ENCODE measurements at regions not wholly inside any gene's neighbourhood (a gene's known extent, or its start where the extent isn't known, plus 50 kb on each side); places are given as distances from the start of the nearest gene placed in this dataset.

DNA sequence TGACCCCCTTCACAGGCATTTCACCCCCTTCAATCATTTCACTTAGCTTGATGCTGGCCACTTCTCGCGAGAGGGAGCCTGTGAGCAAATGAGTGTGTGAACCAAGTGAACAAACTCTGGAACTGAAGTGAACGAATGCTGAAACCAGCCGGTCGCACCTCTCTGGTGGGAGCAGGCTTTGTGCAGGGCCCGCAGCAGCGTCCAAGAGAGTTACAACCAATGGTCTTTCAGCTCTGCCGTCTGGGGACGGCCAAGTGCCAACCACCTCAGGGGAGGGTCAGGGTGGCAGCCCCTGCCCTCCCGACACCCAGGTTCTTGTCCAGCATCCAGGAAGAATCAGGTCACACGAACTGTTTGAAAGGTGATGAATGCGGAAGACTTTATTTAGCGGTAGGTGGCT is 764.0 kb downstream of the SUCLG1 start:
- no peak for TF ChIP-seq CTCF (IDR thresholded peaks at IDR 0.05)
- TF ChIP-seq ZFX (IDR thresholded peaks at IDR 0.05; ENCODE audit: borderline replicate concordance): no peak

Data from 22Rv1 (cell line).